Activated CD4-positive, alpha-beta T cell treated with anti-CD3 and anti-CD28 coated beads, Interleukin-2, amount 10 ng/mL, durations not matched to agents 7 days and 5 days (primary cell): ENCODE measurements at regions not wholly inside any gene's neighbourhood (a gene's known extent, or its start where the extent isn't known, plus 50 kb on each side); places are given as distances from the start of the nearest gene placed in this dataset.

Experiments used
- CTCF ChIA-PET: fragments of 350-600 bp; sonication (Branson Sonifier 250); formaldehyde crosslinking; loops from one replicate; lab custom pipeline; 2021; ENCODE audit warnings: antibody characterized with exemption; lab: Charles Lee
- POLR2A ChIA-PET: fragments of 350-600 bp; sonication (Branson Sonifier 250); formaldehyde crosslinking; loops from one replicate; lab custom pipeline; 2021; ENCODE audit warnings: antibody characterized with exemption; lab: Charles Lee
- DNase-seq: peaks from one replicate; pipeline ENCODE4 v3.0.0-alpha.2; 2020
- H3K27ac Mint-ChIP-seq: one replicate; pipeline ENCODE4 v1.8.0; 2021; ENCODE audit warnings: mild to moderate bottlenecking, moderate library complexity, mixed read lengths
- H3K27me3 Mint-ChIP-seq: one replicate; pipeline ENCODE4 v1.8.0; 2021; ENCODE audit warnings: mixed read lengths
- H3K36me3 Mint-ChIP-seq: one replicate; pipeline ENCODE4 v1.8.0; 2021; ENCODE audit warnings: low read depth, mixed read lengths
- H3K4me1 Mint-ChIP-seq: one replicate; pipeline ENCODE4 v1.8.0; 2021; ENCODE audit warnings: mixed read lengths
- H3K4me3 Mint-ChIP-seq: one replicate; pipeline ENCODE4 v1.8.0; 2021; ENCODE audit warnings: mild to moderate bottlenecking, moderate library complexity, mixed read lengths
- H3K9me3 Mint-ChIP-seq: one replicate; pipeline ENCODE4 v1.8.0; 2021; ENCODE audit warnings: mixed read lengths

DNA sequence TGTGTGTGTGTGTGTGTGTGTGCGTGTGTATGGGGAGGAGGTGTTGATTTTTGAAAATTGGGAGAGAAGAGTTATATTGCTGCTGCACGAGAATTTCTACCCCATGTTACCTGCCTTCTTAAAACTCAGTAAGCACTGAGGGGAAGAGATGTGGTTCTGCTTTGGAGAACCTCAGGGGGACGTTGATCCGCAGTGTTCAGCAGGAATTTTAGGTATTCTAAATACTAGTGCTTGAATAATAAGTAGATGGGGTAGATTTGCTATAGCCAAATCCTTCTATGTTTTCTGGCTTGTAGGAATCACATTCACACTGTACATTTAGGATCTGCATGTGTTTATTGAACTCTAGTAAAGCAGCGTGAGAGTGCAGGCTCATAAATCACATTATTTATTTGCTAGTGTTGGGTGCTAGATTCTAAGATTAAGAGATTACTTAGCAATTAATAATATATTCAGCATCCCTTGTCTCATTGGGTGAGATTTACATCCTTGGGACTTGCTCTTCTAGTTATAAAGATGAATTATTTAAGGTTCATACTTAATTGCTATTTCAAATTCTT, 268.1 kb downstream of the MFSD1 start:
- POLR2A ChIA-PET, result no interaction called here
- H3K27ac Mint-ChIP-seq, result no peak overlapping the region
- CTCF ChIA-PET, result interaction anchor here (1.1 kb wide), 1 partner anchor 21 kb away, joined by 3 read pairs; no protein-coding TSS in a partner anchor
- no peaks in the 10 kb centered on the region for H3K36me3 Mint-ChIP-seq
- no peaks in the 10 kb centered on the region for H3K9me3 Mint-ChIP-seq
- DNase-seq, result no peak
- H3K4me1 Mint-ChIP-seq, result no peaks in the 10 kb centered on the region
- no peaks in the 10 kb centered on the region for H3K27me3 Mint-ChIP-seq
- H3K4me3 Mint-ChIP-seq, result no peak overlapping the region

DNA sequence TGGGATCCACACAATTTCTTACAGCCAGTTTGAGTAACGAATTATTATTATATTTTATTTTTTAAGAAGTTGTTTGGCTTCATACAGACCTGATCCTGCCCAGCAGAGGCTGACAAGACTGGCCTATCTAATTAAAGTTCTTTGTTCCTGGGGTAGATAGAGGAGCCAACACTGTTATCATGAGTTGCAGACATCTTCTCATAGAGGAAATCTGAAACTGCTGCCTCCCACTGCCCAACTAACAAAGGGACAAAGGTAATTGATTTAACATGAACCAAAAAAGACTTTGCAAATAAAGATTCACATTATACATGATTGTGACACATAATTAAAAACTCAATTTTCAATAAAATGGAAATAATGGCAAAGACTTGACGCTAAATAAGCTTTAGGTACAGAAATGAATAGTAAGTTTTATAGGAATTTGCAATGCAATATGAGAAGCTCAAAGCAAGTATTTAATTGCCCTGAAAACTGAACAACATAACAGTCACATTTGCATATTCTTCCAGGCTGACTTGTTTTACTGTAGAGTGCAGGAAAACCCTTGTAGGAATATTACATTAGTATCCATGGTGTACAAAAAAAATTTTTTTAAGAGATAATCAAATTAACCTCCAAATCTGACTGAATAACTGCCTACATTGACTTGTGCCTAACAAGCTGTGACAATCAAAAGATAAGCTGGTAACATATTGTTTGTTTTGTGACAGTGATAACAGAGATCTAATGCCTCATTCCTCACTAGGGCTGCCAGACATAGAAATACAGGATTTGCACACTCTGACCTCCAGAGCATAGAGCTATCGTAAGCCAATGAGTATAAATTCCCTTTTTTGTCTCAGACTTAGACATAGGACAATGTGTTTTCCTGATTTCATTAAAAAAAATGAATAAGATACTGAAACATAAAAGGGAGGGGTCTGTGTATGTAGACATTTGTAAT, 273.2 kb downstream of the MFSD1 start:
- POLR2A ChIA-PET, result no interaction called here

DNA sequence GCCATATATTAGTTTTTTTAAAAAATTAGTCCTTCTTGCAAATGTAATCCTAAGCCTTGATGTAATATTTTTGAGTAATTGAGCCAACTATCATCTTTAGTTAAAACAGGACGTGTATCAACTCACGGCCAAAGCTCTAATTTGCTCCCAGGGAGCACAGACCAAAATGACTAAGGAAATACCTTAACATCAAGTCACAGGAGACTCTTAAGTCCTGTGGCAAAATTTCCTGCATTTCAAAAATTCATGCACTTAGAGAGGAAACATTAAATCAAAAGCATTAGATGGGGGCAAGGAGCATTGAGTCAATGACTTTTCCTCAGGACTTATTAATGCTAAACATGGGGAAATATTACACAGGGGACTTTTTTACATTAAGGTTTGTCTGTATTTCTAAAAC, 276.0 kb downstream of the MFSD1 start:
- ChIA-PET POLR2A (no interaction called here), CTCF (no interaction called here)
- Mint-ChIP-seq H3K9me3 (no peaks in the 10 kb centered on the region), H3K4me1 (no peaks in the 10 kb centered on the region), H3K4me3 (no peak overlapping the region), H3K27ac (no peak overlapping the region), H3K27me3 (no peaks in the 10 kb centered on the region), H3K36me3 (no peaks in the 10 kb centered on the region)
- no peak for DNase-seq

More for the DNA sequence above, 273.2 kb downstream of the MFSD1 start:
- H3K9me3 Mint-ChIP-seq, result no peaks in the 10 kb centered on the region
- CTCF ChIA-PET, result no interaction called here
- no peaks in the 10 kb centered on the region for H3K4me1 Mint-ChIP-seq
- H3K4me3 Mint-ChIP-seq, result no peak overlapping the region
- H3K27ac Mint-ChIP-seq, result no peak overlapping the region
- no peaks in the 10 kb centered on the region for H3K36me3 Mint-ChIP-seq
- no peaks in the 10 kb centered on the region for H3K27me3 Mint-ChIP-seq
- DNase-seq, result no peak

DNA sequence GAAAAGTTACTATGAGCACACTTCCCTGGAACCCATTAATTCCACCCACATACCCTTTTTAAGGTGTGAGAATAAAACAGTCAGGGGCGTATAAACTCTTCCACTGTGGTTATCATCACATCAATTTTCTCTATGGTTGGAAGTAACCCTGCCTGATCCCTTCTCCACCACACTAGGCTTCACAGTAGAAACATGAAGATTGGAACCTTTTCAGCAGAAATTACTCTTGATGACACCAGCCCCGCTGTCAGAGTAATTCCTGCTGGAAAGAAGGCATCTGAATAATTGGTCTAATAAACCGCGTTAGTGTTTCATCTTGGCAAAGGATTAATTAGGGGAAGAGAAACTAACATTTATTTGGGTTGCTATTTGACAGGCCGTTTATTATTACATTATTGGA, 278.4 kb downstream of the MFSD1 start:
- Mint-ChIP-seq H3K9me3 (peaks cover 4% of the 10 kb centered on the region), H3K27me3 (no peaks in the 10 kb centered on the region), H3K4me1 (no peaks in the 10 kb centered on the region), H3K4me3 (no peak overlapping the region), H3K36me3 (no peaks in the 10 kb centered on the region), H3K27ac (no peak overlapping the region)
- POLR2A ChIA-PET, result no interaction called here
- no peak for DNase-seq
- CTCF ChIA-PET, result no interaction called here

DNA sequence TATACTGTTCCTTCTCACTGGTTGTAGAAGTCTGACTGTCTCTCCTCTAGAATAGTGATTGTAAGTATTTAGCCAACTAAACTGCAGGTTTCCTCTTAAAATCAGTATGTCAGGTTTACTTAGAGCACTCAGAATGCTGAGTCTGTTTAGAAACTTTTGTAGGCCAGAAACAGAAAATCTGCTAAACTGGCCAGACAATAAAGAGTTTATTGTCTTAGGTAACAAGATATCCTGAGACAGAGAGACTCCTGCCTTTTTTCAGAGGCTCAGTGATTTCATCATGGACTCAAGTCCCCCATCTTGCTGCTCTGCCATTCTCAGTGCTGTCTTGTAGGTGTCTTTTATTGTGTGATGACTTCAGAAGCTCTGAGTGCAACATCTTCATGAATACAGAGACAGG, 279.0 kb downstream of the MFSD1 start:
- Mint-ChIP-seq H3K4me3 (no peak overlapping the region), H3K27me3 (no peaks in the 10 kb centered on the region), H3K36me3 (no peaks in the 10 kb centered on the region), H3K4me1 (no peaks in the 10 kb centered on the region), H3K9me3 (peaks cover 4% of the 10 kb centered on the region), H3K27ac (no peak overlapping the region)
- ChIA-PET CTCF (no interaction called here), POLR2A (no interaction called here)
- DNase-seq, result no peak

DNA sequence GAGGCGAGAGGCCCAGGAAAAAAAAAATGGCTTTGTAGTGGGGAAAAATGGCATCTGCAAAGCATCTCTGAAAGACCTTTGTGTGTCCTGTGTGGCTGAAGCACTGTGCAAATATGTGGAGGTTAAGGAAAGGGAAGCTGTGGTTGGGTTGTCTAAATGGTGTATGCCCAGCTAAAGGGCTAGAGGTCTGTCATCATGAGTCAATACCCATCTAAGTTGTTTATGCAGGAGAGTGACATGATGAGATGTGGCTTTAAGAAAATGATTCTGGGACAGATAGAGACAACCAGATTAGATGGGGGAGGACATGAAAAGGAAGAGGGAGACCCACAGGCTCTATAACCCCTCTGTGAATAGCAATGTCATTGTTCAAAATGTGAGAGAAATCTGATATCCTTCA, 280.7 kb downstream of the MFSD1 start:
- Mint-ChIP-seq H3K4me1 (no peaks in the 10 kb centered on the region), H3K9me3 (peaks cover 4% of the 10 kb centered on the region), H3K4me3 (no peak overlapping the region), H3K36me3 (no peaks in the 10 kb centered on the region), H3K27ac (no peak overlapping the region), H3K27me3 (no peaks in the 10 kb centered on the region)
- CTCF ChIA-PET, result no interaction called here
- POLR2A ChIA-PET, result no interaction called here
- DNase-seq, result no peak

DNA sequence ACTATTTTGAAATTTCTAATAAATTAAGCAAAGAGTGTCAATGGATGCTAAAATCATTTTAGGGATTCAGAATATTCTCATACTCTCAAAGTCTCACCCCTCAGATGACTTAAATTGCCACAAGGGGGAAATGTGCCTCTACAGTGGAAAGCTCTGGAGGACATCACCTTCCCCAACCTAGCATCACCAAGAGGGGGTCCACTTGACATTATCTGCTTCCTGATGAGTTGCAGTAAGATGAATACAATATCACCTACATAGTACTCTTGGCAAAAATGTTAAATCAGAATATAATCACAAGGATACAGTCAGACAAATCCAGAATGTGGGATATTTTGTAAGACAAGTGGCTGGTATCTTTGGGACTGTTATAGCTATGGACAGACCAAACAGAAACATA, 290.1 kb downstream of the MFSD1 start:
- H3K27ac Mint-ChIP-seq, result no peak overlapping the region
- H3K4me3 Mint-ChIP-seq, result no peak overlapping the region
- no peaks in the 10 kb centered on the region for H3K9me3 Mint-ChIP-seq
- H3K4me1 Mint-ChIP-seq, result no peaks in the 10 kb centered on the region
- H3K36me3 Mint-ChIP-seq, result no peaks in the 10 kb centered on the region
- DNase-seq, result no peak
- ChIA-PET POLR2A (no interaction called here), CTCF (no interaction called here)
- H3K27me3 Mint-ChIP-seq, result no peaks in the 10 kb centered on the region

DNA sequence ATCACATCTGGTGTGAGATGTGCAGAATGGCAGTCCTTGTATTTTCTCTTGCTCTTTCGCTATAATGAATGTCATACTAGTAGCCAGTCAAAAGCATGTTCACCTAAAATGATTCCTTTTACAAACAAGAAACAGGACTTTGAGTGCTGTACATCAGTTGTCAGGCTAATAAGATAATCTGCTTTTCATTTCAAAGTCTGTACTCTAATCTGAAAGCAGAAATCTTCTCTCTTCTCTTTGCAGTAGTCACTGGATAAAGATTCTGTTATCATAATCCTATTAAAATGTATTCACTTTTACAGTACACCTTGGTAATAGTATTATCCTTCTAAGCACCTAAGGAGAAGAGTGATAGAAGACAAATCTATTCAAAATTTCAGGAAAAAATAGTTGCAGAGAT, 300.1 kb downstream of the MFSD1 start:
- no peak overlapping the region for H3K4me3 Mint-ChIP-seq
- H3K27me3 Mint-ChIP-seq, result no peaks in the 10 kb centered on the region
- H3K36me3 Mint-ChIP-seq, result no peaks in the 10 kb centered on the region
- H3K27ac Mint-ChIP-seq, result no peak overlapping the region
- ChIA-PET CTCF (no interaction called here), POLR2A (no interaction called here)
- no peaks in the 10 kb centered on the region for H3K4me1 Mint-ChIP-seq
- H3K9me3 Mint-ChIP-seq, result peaks cover 6% of the 10 kb centered on the region
- DNase-seq, result no peak

DNA sequence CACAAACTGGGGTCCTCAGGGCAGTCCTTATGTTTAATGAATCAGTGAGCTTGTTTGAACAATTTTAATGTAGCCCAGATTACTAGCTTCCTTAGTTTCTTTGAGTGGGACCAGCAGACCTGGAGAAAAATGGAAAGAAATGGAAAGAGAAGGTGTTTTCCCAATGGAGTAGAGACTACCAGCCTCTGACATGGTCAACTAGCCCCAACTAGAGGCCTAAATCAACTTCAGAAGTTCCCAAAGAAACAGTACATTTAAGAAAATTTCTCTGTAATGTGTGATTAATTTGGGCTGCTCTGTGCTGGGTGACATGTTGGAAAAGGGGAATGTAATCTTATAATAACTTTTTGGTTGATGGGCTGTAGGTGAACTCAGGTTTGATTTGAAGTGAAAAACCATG, 310.9 kb downstream of the MFSD1 start:
- no peaks in the 10 kb centered on the region for H3K27me3 Mint-ChIP-seq
- CTCF ChIA-PET, result no interaction called here
- no peaks in the 10 kb centered on the region for H3K9me3 Mint-ChIP-seq
- no peaks in the 10 kb centered on the region for H3K4me1 Mint-ChIP-seq
- DNase-seq, result no peak
- POLR2A ChIA-PET, result no interaction called here
- H3K27ac Mint-ChIP-seq, result no peak overlapping the region
- no peak overlapping the region for H3K4me3 Mint-ChIP-seq
- no peaks in the 10 kb centered on the region for H3K36me3 Mint-ChIP-seq

DNA sequence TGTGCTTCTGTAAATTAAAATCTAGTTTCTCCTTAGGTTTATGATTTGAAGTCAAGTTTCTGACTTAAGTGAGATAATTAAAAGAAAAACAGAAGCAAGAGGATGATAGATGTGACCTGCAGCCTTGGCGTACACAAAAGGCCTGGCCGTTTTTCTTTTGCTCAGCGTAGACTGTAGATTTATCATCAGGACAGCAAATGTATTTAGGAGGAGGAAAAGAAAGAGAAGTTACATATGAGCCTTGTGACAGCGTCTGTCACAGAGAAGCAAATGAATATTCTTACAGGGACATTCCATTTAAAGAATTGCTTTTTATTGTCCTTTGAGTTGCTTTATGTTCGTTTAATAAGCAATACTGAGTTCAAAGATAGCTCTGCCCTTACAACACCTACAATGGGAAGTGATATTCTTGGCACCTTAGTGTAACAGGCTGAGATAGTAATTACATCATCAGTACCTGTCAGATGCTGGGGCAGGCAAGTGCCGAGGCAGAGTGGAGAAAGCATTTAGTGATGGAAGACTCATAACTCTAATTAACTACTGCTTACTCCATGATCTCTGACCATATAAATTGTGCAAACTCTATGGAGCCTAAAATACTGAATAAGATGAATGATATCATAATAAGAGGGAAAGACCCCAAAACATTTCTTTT, 311.5 kb downstream of the MFSD1 start:
- no peak for DNase-seq
- Mint-ChIP-seq H3K4me1 (no peaks in the 10 kb centered on the region), H3K27ac (no peak overlapping the region), H3K4me3 (no peak overlapping the region), H3K36me3 (no peaks in the 10 kb centered on the region), H3K27me3 (no peaks in the 10 kb centered on the region), H3K9me3 (no peaks in the 10 kb centered on the region)
- ChIA-PET CTCF (no interaction called here), POLR2A (no interaction called here)

DNA sequence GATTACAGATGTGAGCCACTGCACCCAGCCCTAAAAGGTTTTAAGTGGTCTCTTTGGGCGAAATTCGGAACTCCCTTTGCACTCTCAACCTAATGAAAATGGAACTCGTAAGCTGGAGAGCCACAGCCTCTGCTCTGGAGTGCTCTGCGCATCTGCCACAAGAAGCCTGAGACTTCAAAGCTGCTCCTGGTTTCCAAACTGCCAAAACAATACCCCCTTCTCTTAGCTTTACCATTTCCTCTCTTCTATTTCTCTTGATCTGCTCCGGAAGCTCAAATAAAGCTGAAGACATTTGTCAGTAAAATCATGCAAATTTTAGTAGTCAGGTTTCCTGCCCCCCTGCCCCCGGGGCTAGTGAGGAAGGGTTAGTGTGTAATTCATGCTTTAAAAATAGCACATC, 312.7 kb downstream of the MFSD1 start:
- Mint-ChIP-seq H3K4me1 (no peaks in the 10 kb centered on the region), H3K9me3 (no peaks in the 10 kb centered on the region), H3K27me3 (no peaks in the 10 kb centered on the region), H3K36me3 (no peaks in the 10 kb centered on the region), H3K27ac (no peak overlapping the region), H3K4me3 (no peak overlapping the region)
- ChIA-PET POLR2A (no interaction called here), CTCF (no interaction called here)
- DNase-seq, result no peak

DNA sequence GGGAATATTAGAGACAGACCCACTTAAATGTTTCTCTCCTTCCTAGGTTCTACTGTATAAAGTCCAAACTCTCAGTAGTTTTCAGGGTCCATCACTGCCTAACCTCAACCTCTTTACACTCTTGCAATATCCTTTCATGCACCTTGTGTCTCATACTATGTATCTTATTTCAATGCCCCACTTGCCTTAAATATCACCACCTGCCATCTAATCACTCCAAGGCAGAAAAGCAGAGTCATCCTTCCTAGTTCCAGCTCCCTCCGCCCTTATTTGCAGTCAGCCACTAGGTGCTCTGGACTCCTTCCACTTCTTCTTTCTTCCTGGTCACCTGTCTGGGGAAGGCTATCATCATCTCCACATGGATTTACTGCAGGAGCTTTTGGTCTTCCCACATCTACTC, 322.0 kb downstream of the MFSD1 start:
- H3K27me3 Mint-ChIP-seq, result no peaks in the 10 kb centered on the region
- no peak overlapping the region for H3K27ac Mint-ChIP-seq
- CTCF ChIA-PET, result no interaction called here
- no peak for DNase-seq
- H3K36me3 Mint-ChIP-seq, result no peaks in the 10 kb centered on the region
- no peaks in the 10 kb centered on the region for H3K4me1 Mint-ChIP-seq
- POLR2A ChIA-PET, result no interaction called here
- no peaks in the 10 kb centered on the region for H3K9me3 Mint-ChIP-seq
- no peak overlapping the region for H3K4me3 Mint-ChIP-seq

DNA sequence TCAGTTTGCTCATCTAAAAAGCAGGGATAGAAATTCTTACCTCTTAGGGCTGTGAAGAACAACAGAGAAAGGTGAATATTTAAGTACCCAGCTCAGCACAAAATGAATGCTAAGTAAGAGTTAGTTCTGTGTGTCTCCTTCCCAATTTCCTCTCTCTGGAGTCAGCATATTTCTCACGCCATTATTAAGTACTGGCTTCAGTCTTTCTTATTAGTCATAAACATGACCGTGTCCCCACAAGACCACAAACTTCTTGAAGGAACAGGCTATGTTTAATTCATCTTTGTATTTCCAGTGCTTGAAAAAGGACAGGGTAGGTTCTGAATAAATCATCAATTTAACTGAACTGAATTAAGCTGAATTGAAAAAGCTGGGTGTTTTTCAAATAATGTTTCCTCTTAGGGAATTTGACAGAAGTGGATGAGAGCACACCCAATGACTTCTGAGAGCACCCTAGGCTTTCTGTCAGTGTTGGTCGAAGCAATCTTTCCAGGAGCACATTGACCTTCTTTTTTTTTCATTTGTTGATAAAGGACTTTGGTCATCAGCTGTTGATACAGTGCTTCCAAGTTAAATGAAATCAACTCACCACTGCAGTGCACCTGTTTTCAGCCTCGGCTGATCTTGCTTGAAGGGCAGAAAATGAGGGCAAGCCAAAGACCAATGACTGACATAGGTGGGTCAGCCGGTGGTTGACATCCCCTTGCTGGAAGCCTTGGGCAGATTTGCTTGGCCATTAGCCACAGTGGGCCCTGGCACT, 324.6 kb downstream of the MFSD1 start:
- no peaks in the 10 kb centered on the region for H3K36me3 Mint-ChIP-seq
- CTCF ChIA-PET, result no interaction called here
- H3K9me3 Mint-ChIP-seq, result no peaks in the 10 kb centered on the region
- POLR2A ChIA-PET, result no interaction called here
- H3K4me3 Mint-ChIP-seq, result no peak overlapping the region
- H3K27ac Mint-ChIP-seq, result no peak overlapping the region
- no peaks in the 10 kb centered on the region for H3K27me3 Mint-ChIP-seq
- DNase-seq, result no peak
- no peaks in the 10 kb centered on the region for H3K4me1 Mint-ChIP-seq
